Lower leg skin (tissue), 3 donors: ENCODE measurements at regions not wholly inside any gene's neighbourhood (a gene's known extent, or its start where the extent isn't known, plus 50 kb on each side); places are given as distances from the start of the nearest gene placed in this dataset.
"Not testable (repeated sequence)": the region's sequence is repeated elsewhere in the genome, so short reads cannot be mapped to it uniquely, and the experiment has no call there.

Experiments used
- CTCF ChIP-seq, 3 donors: fragments of 450-650 bp; IDR thresholded peaks; one replicate each; pipeline ENCODE4 v1.5.1; 2016; ENCODE audit warnings: antibody characterized with exemption in 3 of 3, mild to moderate bottlenecking in 3 of 3, moderate library complexity in 2 of 3
- POLR2A ChIP-seq, 2 donors: fragments of 450-650 bp; IDR thresholded peaks; one replicate each; pipeline ENCODE4 v1.6.1; 2016 to 2017; ENCODE audit warnings: antibody characterized with exemption in 2 of 2, mild to moderate bottlenecking in 1 of 2, moderate library complexity in 1 of 2

GRCh38 chr14:105995011-105995710 is 468.8 kb downstream of the TMEM121 start:
- not testable (repeated sequence) for TF ChIP-seq CTCF, POLR2A (IDR thresholded peaks at IDR 0.05)
